ENCODE measurements at regions not wholly inside any gene's neighbourhood (a gene's known extent, or its start where the extent isn't known, plus 50 kb on each side); places are given as distances from the start of the nearest gene placed in this dataset.

GRCh38 chr2:40803900-40804299 is 352.0 kb upstream of the SLC8A1 start:
- TF ChIP-seq POLR2AphosphoS5 (IDR thresholded peaks at IDR 0.05; ENCODE audit: low read depth, low read length) (no peak), SPI1 (IDR thresholded peaks at IDR 0.05; ENCODE audit: low read depth, low read length) (no peak), POLR2A (IDR thresholded peaks at IDR 0.05; ENCODE audit: low read depth, low read length) (no peak), TAF1 (IDR thresholded peaks at IDR 0.05; ENCODE audit: low read depth, low read length) (no peak), PAX5 (IDR thresholded peaks at IDR 0.05; ENCODE audit: insufficient read depth, low read length, severe bottlenecking) (no peak), POU2F2 (IDR thresholded peaks at IDR 0.05; ENCODE audit: low read depth, low read length) (no peak)
- FAIRE-seq (no peak), DNase-seq (ENCODE audit: insufficient read length, low spot score) (no peak)

GRCh38 chr2:40809156-40809555 is 357.3 kb upstream of the SLC8A1 start:
- DNase-seq (ENCODE audit: insufficient read length, low spot score) = no peak
- no peak for FAIRE-seq
- TF ChIP-seq SPI1 (IDR thresholded peaks at IDR 0.05; ENCODE audit: low read depth, low read length) = no peak
- no peak for TF ChIP-seq POLR2AphosphoS5 (IDR thresholded peaks at IDR 0.05; ENCODE audit: low read depth, low read length)
- no peak for TF ChIP-seq POLR2A (IDR thresholded peaks at IDR 0.05; ENCODE audit: low read depth, low read length)

- DNase-seq (ENCODE audit: insufficient read length, low spot score) (no peak), FAIRE-seq (no peak)
- TF ChIP-seq POLR2AphosphoS5 (IDR thresholded peaks at IDR 0.05; ENCODE audit: low read depth, low read length) (no peak), POLR2A (IDR thresholded peaks at IDR 0.05; ENCODE audit: low read depth, low read length) (no peak), POU2F2 (IDR thresholded peaks at IDR 0.05; ENCODE audit: low read depth, low read length) (no peak), SPI1 (IDR thresholded peaks at IDR 0.05; ENCODE audit: low read depth, low read length) (no peak), PAX5 (IDR thresholded peaks at IDR 0.05; ENCODE audit: insufficient read depth, low read length, severe bottlenecking) (no peak), TAF1 (IDR thresholded peaks at IDR 0.05; ENCODE audit: low read depth, low read length) (no peak)
Observed at GRCh38 chr2:40814616-40815015, 362.7 kb upstream of the SLC8A1 start.

GRCh38 chr2:40820319-40820718 is 368.4 kb upstream of the SLC8A1 start:
- no peak for DNase-seq (ENCODE audit: insufficient read length, low spot score)
- no peak for FAIRE-seq

GRCh38 chr2:40823478-40823877 is 371.6 kb upstream of the SLC8A1 start:
- no peak for FAIRE-seq
- TF ChIP-seq POU2F2 (IDR thresholded peaks at IDR 0.05; ENCODE audit: low read depth, low read length) (no peak), POLR2A (IDR thresholded peaks at IDR 0.05; ENCODE audit: low read depth, low read length) (no peak), POLR2AphosphoS5 (IDR thresholded peaks at IDR 0.05; ENCODE audit: low read depth, low read length) (no peak), PAX5 (IDR thresholded peaks at IDR 0.05; ENCODE audit: insufficient read depth, low read length, severe bottlenecking) (no peak), SPI1 (IDR thresholded peaks at IDR 0.05; ENCODE audit: low read depth, low read length) (no peak), TAF1 (IDR thresholded peaks at IDR 0.05; ENCODE audit: low read depth, low read length) (no peak)
- DNase-seq (ENCODE audit: insufficient read length, low spot score) = no peak

More at GRCh38 chr2:40820319-40820718, 368.4 kb upstream of the SLC8A1 start:
- no peak for TF ChIP-seq PAX5 (IDR thresholded peaks at IDR 0.05; ENCODE audit: insufficient read depth, low read length, severe bottlenecking)

- DNase-seq (ENCODE audit: insufficient read length, low spot score) = no peak
- TF ChIP-seq SPI1 (IDR thresholded peaks at IDR 0.05; ENCODE audit: low read depth, low read length) (no peak), POU2F2 (IDR thresholded peaks at IDR 0.05; ENCODE audit: low read depth, low read length) (no peak), POLR2AphosphoS5 (IDR thresholded peaks at IDR 0.05; ENCODE audit: low read depth, low read length) (no peak), POLR2A (IDR thresholded peaks at IDR 0.05; ENCODE audit: low read depth, low read length) (no peak)
- no peak for FAIRE-seq
Observed at GRCh38 chr2:40824278-40824677, 372.4 kb upstream of the SLC8A1 start.

GRCh38 chr2:40827392-40827791 is 375.5 kb upstream of the SLC8A1 start:
- TF ChIP-seq POLR2A (IDR thresholded peaks at IDR 0.05; ENCODE audit: low read depth, low read length) (no peak), SPI1 (IDR thresholded peaks at IDR 0.05; ENCODE audit: low read depth, low read length) (no peak), POU2F2 (IDR thresholded peaks at IDR 0.05; ENCODE audit: low read depth, low read length) (no peak), TAF1 (IDR thresholded peaks at IDR 0.05; ENCODE audit: low read depth, low read length) (no peak), PAX5 (IDR thresholded peaks at IDR 0.05; ENCODE audit: insufficient read depth, low read length, severe bottlenecking) (no peak), POLR2AphosphoS5 (IDR thresholded peaks at IDR 0.05; ENCODE audit: low read depth, low read length) (no peak)
- DNase-seq (ENCODE audit: insufficient read length, low spot score) (no peak), FAIRE-seq (no peak)

GRCh38 chr2:40831321-40831873 is 379.5 kb upstream of the SLC8A1 start:
- no peak for FAIRE-seq
- DNase-seq (ENCODE audit: insufficient read length, low spot score) = no peak
- no peak for TF ChIP-seq POLR2AphosphoS5 (IDR thresholded peaks at IDR 0.05; ENCODE audit: low read depth, low read length)
- no peak for TF ChIP-seq SPI1 (IDR thresholded peaks at IDR 0.05; ENCODE audit: low read depth, low read length)

- TF ChIP-seq POU2F2 (IDR thresholded peaks at IDR 0.05; ENCODE audit: low read depth, low read length) (no peak), POLR2AphosphoS5 (IDR thresholded peaks at IDR 0.05; ENCODE audit: low read depth, low read length) (no peak), POLR2A (IDR thresholded peaks at IDR 0.05; ENCODE audit: low read depth, low read length) (no peak), TAF1 (IDR thresholded peaks at IDR 0.05; ENCODE audit: low read depth, low read length) (no peak), PAX5 (IDR thresholded peaks at IDR 0.05; ENCODE audit: insufficient read depth, low read length, severe bottlenecking) (no peak), SPI1 (IDR thresholded peaks at IDR 0.05; ENCODE audit: low read depth, low read length) (no peak)
- DNase-seq (ENCODE audit: insufficient read length, low spot score) (no peak), FAIRE-seq (no peak)
Observed at GRCh38 chr2:40841856-40842255, 390.0 kb upstream of the SLC8A1 start.

- DNase-seq (ENCODE audit: insufficient read length, low spot score) = no peak
- no peak for TF ChIP-seq TAF1 (IDR thresholded peaks at IDR 0.05; ENCODE audit: low read depth, low read length)
- TF ChIP-seq SPI1 (IDR thresholded peaks at IDR 0.05; ENCODE audit: low read depth, low read length) = no peak
- no peak for TF ChIP-seq POU2F2 (IDR thresholded peaks at IDR 0.05; ENCODE audit: low read depth, low read length)
- no peak for TF ChIP-seq POLR2A (IDR thresholded peaks at IDR 0.05; ENCODE audit: low read depth, low read length)
- TF ChIP-seq PAX5 (IDR thresholded peaks at IDR 0.05; ENCODE audit: insufficient read depth, low read length, severe bottlenecking) = no peak
- TF ChIP-seq POLR2AphosphoS5 (IDR thresholded peaks at IDR 0.05; ENCODE audit: low read depth, low read length) = no peak
- FAIRE-seq = no peak
Observed at GRCh38 chr2:40844353-40845277, 392.7 kb upstream of the SLC8A1 start.
